Gastroesophageal sphincter (tissue), 4 donors: ENCODE measurements at regions not wholly inside any gene's neighbourhood (a gene's known extent, or its start where the extent isn't known, plus 50 kb on each side); places are given as distances from the start of the nearest gene placed in this dataset.
A peak's percentile ranks its signal among the peaks of the same experiment; 100 is the strongest.

Experiments used
- ATAC-seq: fragments of 150-250 bp; one replicate; pipeline ENCODE4 v1.9.1; 2016; ENCODE audit warnings: mild to moderate bottlenecking, moderate library complexity
- H3K27ac ChIP-seq, 4 donors: fragments of 200-600 bp; sonication (generic) in 3 of 4; 1 replicate in 3 of 4; 2 replicates in 1 of 4; pipeline ENCODE4 v1.5.1; 2016 to 2019
- H3K27me3 ChIP-seq: fragments of 200-600 bp; sonication (generic); one replicate; pipeline ENCODE4 v1.5.1; 2019
- H3K36me3 ChIP-seq, 2 donors: fragments of 200-600 bp; sonication (generic); one replicate each; pipeline ENCODE4 v1.5.1; 2019; ENCODE audit warnings: control low read depth in 1 of 2
- H3K4me1 ChIP-seq, 3 donors: fragments of 200-600 bp; sonication (generic); 1 replicate in 2 of 3; 2 replicates in 1 of 3; pipeline ENCODE4 v1.5.1; 2016 to 2019; ENCODE audit warnings: control low read depth in 2 of 3
- H3K4me3 ChIP-seq, 2 donors: fragments of 200-600 bp; sonication (generic); one replicate each; pipeline ENCODE4 v1.5.1; 2019; ENCODE audit warnings: mild to moderate bottlenecking in 1 of 2, moderate library complexity in 1 of 2
- H3K9me3 ChIP-seq, 3 donors: fragments of 200-600 bp; sonication (generic); one replicate each; pipeline ENCODE4 v1.5.1; 2017 to 2019; ENCODE audit warnings: control low read depth in 2 of 3
- CTCF ChIP-seq, 4 experiments: fragments of 200-600 bp in 2 of 4; fragments of 450-650 bp in 2 of 4; sonication (generic) in 1 of 4; IDR thresholded peaks; one replicate each; pipeline ENCODE4 v1.5.1; 2017 to 2019; ENCODE audit warnings: antibody characterized with exemption in 4 of 4, mild to moderate bottlenecking in 2 of 4, moderate library complexity in 2 of 4
- EP300 ChIP-seq: sonication (generic); formaldehyde crosslinking; IDR thresholded peaks from one replicate; pipeline ENCODE4 v1.6.1; 2017; ENCODE audit warnings: antibody characterized with exemption, mild to moderate bottlenecking
- POLR2A ChIP-seq, 2 donors: fragments of 450-650 bp; IDR thresholded peaks; one replicate each; pipeline ENCODE4 v1.6.1; 2017; ENCODE audit warnings: antibody characterized with exemption in 2 of 2, mild to moderate bottlenecking in 2 of 2, moderate library complexity in 1 of 2
- POLR2AphosphoS5 ChIP-seq: sonication (generic); formaldehyde crosslinking; IDR thresholded peaks from one replicate; pipeline ENCODE4 v1.6.1; 2017; ENCODE audit warnings: antibody characterized with exemption
- WGBS, 2 donors: methylation state at CpG; one replicate each; pipeline ENCODE4 v1.1.5; 2018; ENCODE audit warnings: low coverage in 1 of 2; 5-methylcytosine and 5-hydroxymethylcytosine counted together

GRCh38 chr3:105959851-105960250, 91.0 kb upstream of the CBLB start:
- TF ChIP-seq EP300: no peak
- TF ChIP-seq POLR2AphosphoS5: no peak
- no peak for TF ChIP-seq CTCF (IDR thresholded peaks at IDR 0.05)
- no peak for TF ChIP-seq POLR2A (IDR thresholded peaks at IDR 0.05)
- H3K36me3 ChIP-seq: no peaks in the 10 kb centered on the region
- 70 to 87% methylated on average over 3 of the region's 3 CpGs for WGBS, 2 donors
- no peak overlapping the region for H3K4me3 ChIP-seq
- no peaks in the 10 kb centered on the region for H3K27me3 ChIP-seq
- H3K9me3 ChIP-seq: no peaks in the 10 kb centered on the region
- peaks cover 0 to 1% (median 0%) of the 10 kb centered on the region in 3 donors for H3K4me1 ChIP-seq
- no peak overlapping the region for H3K27ac ChIP-seq
- ATAC-seq: no peak

- H3K27me3 ChIP-seq: no peaks in the 10 kb centered on the region
- no peaks in the 10 kb centered on the region for H3K36me3 ChIP-seq
- ATAC-seq: no peak
- no peak overlapping the region for H3K27ac ChIP-seq
- H3K4me3 ChIP-seq: no peak overlapping the region
- no peaks in the 10 kb centered on the region for H3K9me3 ChIP-seq
- H3K4me1 ChIP-seq: peaks cover 0 to 6% (median 0%) of the 10 kb centered on the region in 3 donors
- WGBS, 2 donors: 89% methylated on average over 5 of the region's 5 CpGs
- TF ChIP-seq CTCF (IDR thresholded peaks at IDR 0.05): no peak
- TF ChIP-seq EP300: no peak
- no peak for TF ChIP-seq POLR2A (IDR thresholded peaks at IDR 0.05)
Observed at GRCh38 chr3:105960381-105960780, 91.6 kb upstream of the CBLB start.

- Histone ChIP-seq H3K27me3 (no peaks in the 10 kb centered on the region), H3K36me3 (no peaks in the 10 kb centered on the region), H3K4me3 (no peak overlapping the region), H3K27ac (no peak overlapping the region), H3K9me3 (no peaks in the 10 kb centered on the region), H3K4me1 (peaks cover 0 to 19% (median 11%) of the 10 kb centered on the region in 3 donors)
- ATAC-seq: no peak
- WGBS, 2 donors: 88 to 100% methylated on average over 1 of the region's 1 CpG
- TF ChIP-seq CTCF (IDR thresholded peaks at IDR 0.05) (no peak), POLR2A (IDR thresholded peaks at IDR 0.05) (no peak), POLR2AphosphoS5 (no peak), EP300 (no peak)
Observed at GRCh38 chr3:105963161-105963560, 94.3 kb upstream of the CBLB start.

- Histone ChIP-seq H3K4me1 (peaks cover 0 to 19% (median 11%) of the 10 kb centered on the region in 3 donors), H3K27me3 (no peaks in the 10 kb centered on the region), H3K9me3 (no peaks in the 10 kb centered on the region), H3K27ac (peak overlapping the region in 3 of 4 donors; percentile 1 to 29 (median 5)), H3K36me3 (no peaks in the 10 kb centered on the region), H3K4me3 (no peak overlapping the region)
- 0 to 22% methylated on average over 2 to 3 of the region's 3 CpGs for WGBS, 2 donors
- TF ChIP-seq POLR2AphosphoS5: peak; percentile 71
- no peak for TF ChIP-seq POLR2A (IDR thresholded peaks at IDR 0.05)
- no peak for ATAC-seq
Observed at GRCh38 chr3:105965384-105965783, 96.6 kb upstream of the CBLB start.

- Histone ChIP-seq H3K27ac (no peak overlapping the region), H3K4me3 (no peak overlapping the region), H3K27me3 (no peaks in the 10 kb centered on the region), H3K4me1 (peaks cover 0 to 19% (median 11%) of the 10 kb centered on the region in 3 donors), H3K9me3 (peaks cover 0 to 4% (median 0%) of the 10 kb centered on the region in 3 donors), H3K36me3 (no peaks in the 10 kb centered on the region)
- 33% methylated on average over 1 of the region's 1 CpG; no CpG with 5 or more reads in 1 of the 2 donors for WGBS, 2 donors
- ATAC-seq: no peak
- TF ChIP-seq POLR2A (IDR thresholded peaks at IDR 0.05): no peak
- no peak for TF ChIP-seq POLR2AphosphoS5
- TF ChIP-seq EP300: no peak
- no peak for TF ChIP-seq CTCF (IDR thresholded peaks at IDR 0.05)
Observed at GRCh38 chr3:105967117-105967516, 98.3 kb upstream of the CBLB start.
